Activated T-helper 1 cell treated with Interleukin-2 at 50 U/mL for 16 hours (primary cell): ENCODE measurements at regions not wholly inside any gene's neighbourhood (a gene's known extent, or its start where the extent isn't known, plus 50 kb on each side); places are given as distances from the start of the nearest gene placed in this dataset.

ENCODE experiments used
- DNase-seq: peaks from one replicate; pipeline ENCODE4 v3.0.0-alpha.2; 2020; ENCODE audit warnings: low read depth

DNA sequence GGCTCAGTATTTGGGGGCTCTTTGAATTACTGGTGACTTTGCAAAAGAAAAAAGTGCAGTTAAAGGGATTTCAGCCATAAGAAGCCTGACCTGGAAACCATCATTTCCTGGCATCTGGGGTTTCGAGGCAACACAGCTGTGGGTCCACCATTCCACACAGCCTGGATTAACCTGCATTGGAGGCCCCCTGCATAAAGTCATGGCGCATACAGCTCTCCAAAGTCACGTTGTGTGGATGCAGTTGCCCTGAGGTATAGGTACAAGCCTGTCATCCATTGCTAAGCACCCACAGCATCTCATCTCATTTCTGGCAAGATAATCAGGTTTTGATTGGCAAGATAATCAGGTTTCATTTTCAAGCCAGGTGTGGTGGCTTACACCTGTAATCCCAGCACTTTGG is 54.5 kb upstream of the TAGAP start:
- no peak for DNase-seq

DNA sequence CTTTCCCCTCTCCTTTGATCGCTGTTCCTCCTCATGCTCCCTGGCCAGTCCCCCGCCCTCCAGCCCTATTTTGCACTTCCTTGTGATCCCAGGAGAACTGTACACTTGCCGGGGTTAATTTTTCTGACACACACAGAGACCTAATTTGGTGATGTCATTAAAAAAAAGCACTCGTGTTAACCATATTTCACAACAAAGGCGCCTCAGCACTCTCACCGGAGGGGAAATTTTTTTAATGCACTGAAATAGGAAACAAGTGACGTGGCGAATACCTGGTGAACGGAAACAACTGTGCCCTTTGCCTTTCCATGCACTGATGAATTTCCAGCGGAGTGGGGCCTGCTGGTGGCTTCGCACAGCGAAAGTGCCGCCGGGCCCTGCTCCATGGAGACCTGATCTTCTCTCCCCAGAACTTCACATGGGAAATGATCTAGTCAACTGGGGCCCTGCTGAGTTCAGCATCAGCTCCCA is 53.9 kb upstream of the TAGAP start:
- peak; percentile 48 for DNase-seq

DNA sequence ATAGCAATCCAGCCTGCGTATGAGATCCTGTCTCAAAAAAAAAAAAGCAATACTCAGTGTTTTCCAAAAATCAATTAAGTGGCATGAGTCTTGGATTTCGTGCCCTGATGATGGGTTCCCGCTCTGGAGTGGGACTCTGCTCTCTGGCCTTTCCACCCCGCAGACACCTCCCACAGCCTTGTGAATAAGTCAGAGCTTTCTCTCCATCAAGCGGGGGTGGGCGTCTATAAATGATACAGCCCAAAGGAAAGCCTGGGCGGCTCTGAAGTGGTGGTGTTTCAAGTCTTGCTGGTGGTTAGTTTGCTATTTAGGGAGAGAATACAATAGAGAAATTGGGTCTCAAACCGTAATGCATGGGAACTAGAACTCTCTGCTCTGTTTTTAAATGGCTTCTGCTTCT is 52.5 kb upstream of the TAGAP start:
- DNase-seq, result no peak

- DNase-seq, result no peak
Observed at GRCh38 chr6:159095616-159096015, 50.8 kb upstream of the TAGAP start.

DNA sequence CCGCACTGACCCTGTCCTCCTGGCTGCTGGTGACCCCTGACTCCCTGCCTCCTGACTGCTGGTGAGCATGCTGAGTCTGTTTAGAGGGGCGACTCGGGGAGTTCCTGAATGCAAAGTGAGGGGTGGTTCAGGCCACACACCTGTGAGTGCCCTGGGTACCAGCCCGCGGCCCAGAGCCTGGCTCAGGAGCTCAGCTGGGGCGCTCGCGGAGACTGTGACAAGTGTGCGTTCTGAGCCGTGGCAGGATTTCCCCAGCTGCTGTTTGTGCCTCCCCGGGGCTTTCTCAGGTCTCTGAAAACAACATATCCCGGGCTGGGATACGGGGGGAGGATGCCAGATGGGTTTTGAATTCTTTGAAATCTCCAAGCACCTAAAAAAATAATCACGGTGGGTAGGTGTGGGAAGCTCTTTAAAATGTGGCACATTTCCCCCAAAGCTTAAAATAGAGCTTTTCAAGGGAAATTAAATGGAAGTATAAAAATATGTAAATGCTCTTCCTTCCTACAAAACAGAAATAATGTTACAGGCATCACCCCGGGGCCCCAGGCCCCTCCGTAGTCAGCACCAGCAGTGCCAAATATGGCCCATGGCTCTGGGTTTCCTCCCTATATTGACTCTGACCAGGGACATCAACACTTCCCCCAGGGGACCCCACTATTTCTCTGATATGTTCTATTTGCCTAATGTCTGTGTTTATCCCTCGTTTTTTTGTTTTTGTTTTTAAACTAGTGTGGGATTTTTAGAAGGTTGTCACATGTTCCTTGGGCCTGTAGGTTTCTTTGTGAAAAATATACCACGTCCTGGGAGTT is 49.9 kb upstream of the TAGAP start:
- no peak for DNase-seq
